AG10803 (cell line): ENCODE measurements at regions not wholly inside any gene's neighbourhood (a gene's known extent, or its start where the extent isn't known, plus 50 kb on each side); places are given as distances from the start of the nearest gene placed in this dataset.

Experiments
- DNase-seq: peaks from one replicate; pipeline ENCODE4 v3.0.0; 2010; ENCODE audit warnings: low read depth
- H3K4me3 ChIP-seq: 2 replicates; pipeline ENCODE4 v1.5.1; 2011; ENCODE audit warnings: mild to moderate bottlenecking, low read length, control low read depth
- TF ChIP-seq, protein P1 (sequence below): conservative IDR thresholded peaks from 2 replicates; pipeline ENCODE4 v1.5.1; 2011; ENCODE audit warnings: mild to moderate bottlenecking, low read length, control low read depth, inconsistent platforms

DNA sequence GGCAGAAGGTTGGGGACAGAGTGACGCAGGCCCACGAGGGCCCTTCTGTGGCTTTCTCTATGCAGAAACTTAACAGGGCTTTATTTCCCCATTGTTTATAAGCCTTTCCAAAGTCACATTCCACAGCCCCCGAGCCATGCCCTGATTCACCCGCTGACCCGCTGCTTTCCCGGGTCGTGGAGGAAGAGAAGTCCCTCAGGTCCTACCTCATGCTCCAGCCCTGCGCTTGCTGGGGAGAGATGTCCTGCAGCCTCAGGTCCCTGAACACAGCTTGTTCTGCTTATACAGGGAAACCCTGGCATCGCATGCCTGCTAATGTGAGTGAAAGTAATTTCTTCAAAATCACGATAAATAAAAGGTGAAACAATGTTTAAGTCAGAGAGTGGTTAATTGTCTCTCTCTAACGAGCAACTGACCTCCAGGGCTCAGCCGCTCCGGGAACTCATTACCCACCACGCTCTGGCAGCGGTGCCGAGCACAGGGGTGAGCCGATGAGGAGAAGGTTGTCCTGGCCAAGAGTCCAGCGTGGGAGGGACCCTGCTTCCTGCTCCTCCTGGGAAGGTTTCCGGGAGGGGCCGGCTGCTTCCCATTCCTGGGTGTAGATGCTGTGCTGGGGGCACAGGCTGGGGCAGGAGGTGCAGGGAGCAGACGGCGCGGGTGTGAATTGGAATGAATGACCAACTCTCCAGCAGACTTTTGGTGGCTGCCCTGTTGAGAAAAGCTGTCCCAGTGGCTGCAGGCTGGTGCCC is 595.2 kb downstream of the BRD1 start:
- TF ChIP-seq, protein P1, sequence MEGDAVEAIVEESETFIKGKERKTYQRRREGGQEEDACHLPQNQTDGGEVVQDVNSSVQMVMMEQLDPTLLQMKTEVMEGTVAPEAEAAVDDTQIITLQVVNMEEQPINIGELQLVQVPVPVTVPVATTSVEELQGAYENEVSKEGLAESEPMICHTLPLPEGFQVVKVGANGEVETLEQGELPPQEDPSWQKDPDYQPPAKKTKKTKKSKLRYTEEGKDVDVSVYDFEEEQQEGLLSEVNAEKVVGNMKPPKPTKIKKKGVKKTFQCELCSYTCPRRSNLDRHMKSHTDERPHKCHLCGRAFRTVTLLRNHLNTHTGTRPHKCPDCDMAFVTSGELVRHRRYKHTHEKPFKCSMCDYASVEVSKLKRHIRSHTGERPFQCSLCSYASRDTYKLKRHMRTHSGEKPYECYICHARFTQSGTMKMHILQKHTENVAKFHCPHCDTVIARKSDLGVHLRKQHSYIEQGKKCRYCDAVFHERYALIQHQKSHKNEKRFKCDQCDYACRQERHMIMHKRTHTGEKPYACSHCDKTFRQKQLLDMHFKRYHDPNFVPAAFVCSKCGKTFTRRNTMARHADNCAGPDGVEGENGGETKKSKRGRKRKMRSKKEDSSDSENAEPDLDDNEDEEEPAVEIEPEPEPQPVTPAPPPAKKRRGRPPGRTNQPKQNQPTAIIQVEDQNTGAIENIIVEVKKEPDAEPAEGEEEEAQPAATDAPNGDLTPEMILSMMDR, result no peak
- no peak for DNase-seq
- no peak overlapping the region for H3K4me3 ChIP-seq

- no peak overlapping the region for H3K4me3 ChIP-seq
- no peak for DNase-seq
- TF ChIP-seq, protein P1, result no peak
Observed at GRCh38 chr22:49230194-49230577, 597.5 kb downstream of the BRD1 start.

DNA sequence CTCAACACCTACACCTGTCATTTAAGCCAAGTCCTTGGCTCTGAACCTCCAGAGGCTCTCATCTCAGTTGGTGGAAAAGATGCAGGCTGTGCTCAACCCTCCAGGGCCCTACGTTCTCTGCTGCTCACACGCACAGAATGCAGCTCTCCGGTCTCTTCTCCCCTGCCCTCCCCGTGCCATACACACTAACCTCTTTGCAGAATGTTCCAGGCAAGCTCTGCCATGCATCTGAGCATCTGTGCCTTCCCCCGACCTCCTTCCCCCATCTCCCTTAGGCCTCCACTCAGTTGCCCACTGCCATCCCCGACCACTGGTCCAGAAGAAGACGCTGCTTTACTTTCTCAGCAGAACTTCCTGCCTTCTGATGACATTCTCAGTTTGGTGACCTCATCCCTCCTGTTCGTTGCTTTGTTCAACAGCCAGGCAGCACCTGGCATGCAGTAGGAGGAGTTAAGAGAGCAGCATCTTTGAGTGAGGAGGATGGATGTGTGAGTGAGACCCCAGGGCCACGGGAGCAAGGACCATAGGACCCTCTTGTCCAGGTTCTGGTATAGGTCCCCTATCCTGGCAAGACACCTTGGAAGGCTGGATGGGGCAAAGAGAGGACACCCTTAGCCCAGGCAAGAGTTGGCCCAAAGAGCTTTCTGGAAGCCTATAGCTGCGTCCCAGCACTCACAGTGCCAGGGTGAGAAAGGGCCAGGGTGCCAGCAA is 598.0 kb downstream of the BRD1 start:
- no peak for DNase-seq
- TF ChIP-seq, protein P1, result no peak

GRCh38 chr22:49228431-49229037 is 599.1 kb downstream of the BRD1 start:
- TF ChIP-seq, protein P1, result no peak
- H3K4me3 ChIP-seq, result no peak overlapping the region

More for the DNA sequence above, 598.0 kb downstream of the BRD1 start:
- no peak overlapping the region for H3K4me3 ChIP-seq

DNA sequence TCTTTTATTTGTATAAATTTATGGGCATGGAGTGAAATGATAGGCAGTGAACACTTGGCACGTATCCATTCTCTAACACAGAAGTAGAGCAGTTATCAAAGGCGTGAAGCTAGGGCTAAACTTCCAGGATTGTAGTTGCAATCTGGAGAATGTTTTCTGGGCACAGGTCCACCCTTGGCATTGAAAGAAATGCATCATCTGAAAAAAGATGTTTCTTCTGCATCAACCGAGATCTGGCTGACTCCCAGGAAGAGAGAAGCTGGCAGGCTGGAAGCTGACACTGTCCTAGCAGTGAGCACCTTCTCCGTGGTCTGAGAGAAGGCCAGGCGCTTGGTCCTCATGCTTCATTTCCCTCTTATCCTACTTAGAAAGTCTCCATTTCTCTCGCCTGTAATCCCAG is 600.0 kb downstream of the BRD1 start:
- no peak overlapping the region for H3K4me3 ChIP-seq
- no peak for DNase-seq
- TF ChIP-seq, protein P1, result no peak

More at GRCh38 chr22:49228431-49229037, 599.1 kb downstream of the BRD1 start:
- no peak for DNase-seq

DNA sequence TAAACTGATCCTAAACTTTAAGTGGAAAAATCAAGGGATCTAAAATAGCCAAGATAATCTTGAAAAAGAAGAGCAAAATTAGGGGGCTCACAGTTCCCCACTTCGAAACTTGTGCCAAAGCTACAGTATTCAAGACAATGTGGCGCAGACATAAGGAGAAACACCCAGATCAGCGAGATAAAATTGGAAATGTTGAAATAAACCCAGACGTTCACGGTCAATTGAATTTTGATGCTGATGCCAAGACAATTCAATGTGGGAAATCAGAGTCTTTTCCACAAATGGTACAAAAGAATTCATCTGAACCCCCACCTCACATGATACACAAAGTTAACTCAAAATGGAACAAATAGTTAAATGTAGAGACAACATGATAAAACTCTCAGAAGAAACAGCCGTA is 601.6 kb downstream of the BRD1 start:
- no peak for DNase-seq
- TF ChIP-seq, protein P1, result no peak
- H3K4me3 ChIP-seq, result no peak overlapping the region
